Stimulated activated CD4-positive, alpha-beta T cell treated with anti-CD3 and anti-CD28 coated beads, Interleukin-4, amount 100 ng/mL, for 24 hours (primary cell): ENCODE measurements at regions not wholly inside any gene's neighbourhood (a gene's known extent, or its start where the extent isn't known, plus 50 kb on each side); places are given as distances from the start of the nearest gene placed in this dataset.

Experiments
- DNase-seq: peaks from one replicate; pipeline ENCODE4 v3.0.0-alpha.2; 2020

GRCh38 chr2:152861349-152861942, 143.0 kb downstream of the ARL6IP6 start:
- DNase-seq: no peak

DNA sequence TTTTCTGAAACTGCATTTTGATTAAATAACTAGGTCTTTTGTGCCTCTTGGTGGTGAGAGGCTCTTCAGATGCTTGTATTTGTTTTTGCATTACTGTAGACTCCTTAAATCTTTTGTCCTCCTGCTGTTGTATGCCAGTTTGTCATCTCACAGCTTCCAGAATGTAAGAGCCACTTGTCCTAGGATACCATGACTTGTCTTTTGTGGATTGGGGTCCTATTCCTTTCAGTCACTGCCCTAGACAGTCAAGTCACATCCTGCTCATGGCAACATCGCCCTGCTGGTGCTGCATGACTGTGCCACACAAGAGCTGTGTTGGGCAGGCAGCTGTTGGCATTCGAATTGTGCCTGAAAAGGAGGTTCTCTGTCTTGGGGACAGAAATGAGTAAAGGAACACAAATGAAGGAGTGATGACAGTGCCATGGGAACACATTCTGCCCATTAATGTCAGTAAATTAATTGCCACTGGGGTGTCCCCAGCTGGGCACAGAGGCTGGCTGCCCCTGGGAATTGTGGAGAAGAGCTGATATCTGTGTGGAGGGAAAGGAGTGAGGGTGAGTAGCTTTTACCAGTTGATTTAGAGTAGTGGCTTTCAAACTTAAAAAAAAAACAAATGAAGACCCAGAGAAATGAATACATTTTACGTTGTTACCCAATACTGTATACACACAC, 140.3 kb downstream of the ARL6IP6 start:
- DNase-seq: no peak

DNA sequence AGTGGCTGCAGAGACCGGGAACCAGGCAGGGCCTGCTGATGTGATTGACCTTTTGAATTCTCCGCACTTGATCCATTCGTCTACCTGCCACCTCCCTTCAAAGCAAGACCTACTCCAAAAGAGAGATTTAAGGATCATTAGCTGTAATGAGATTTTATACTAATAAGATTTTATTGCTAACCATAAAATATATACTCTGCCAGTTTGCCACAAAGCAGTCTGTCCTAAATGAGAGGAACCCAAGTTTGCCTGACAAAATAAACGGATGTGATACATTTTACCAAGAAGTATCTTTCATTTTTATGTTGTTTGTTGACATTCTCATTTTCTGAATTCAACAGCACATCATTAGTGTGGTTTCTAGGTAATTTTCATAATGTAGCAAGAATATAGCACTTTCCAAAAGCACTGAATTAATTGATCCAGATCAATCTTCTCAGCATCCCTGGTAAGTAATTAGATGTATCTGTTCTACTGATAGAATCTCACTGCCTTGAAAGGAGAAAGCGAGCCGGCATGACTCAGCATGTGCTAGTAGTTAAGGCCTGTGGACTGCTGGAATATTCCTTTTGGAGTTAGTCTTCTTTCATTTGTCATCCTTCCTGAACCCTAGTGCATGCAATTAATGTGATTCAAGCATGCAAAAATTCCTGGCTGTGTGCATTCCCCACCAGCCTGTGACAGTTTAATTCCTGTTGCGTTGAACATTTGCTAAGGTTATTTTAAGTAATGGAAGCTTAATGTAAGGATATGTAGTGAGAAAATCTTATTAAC, 128.5 kb downstream of the ARL6IP6 start:
- no peak for DNase-seq

- DNase-seq: no peak
These were observed 117.3 kb downstream of the ARL6IP6 start for GRCh38 chr2:152835674-152836073.

DNA sequence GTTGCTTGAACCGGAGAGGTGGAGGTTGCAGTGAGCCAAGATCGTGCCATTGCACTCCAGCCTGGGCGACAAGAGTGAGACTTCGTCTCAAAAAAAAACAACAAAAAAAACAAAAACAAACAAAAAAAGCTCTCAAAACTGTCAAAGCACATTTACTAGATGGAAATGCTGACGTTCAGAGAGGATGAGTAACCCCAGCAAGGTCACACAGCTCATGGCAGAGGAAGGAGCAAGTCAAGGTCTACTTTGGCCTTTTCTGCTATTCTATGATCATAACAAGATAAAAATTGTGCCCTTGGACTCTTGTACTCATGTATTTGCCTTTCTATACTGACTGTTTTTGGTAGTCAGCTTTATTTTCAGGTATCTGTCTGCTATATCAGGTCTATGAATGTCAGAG, 109.5 kb downstream of the ARL6IP6 start:
- no peak for DNase-seq

DNA sequence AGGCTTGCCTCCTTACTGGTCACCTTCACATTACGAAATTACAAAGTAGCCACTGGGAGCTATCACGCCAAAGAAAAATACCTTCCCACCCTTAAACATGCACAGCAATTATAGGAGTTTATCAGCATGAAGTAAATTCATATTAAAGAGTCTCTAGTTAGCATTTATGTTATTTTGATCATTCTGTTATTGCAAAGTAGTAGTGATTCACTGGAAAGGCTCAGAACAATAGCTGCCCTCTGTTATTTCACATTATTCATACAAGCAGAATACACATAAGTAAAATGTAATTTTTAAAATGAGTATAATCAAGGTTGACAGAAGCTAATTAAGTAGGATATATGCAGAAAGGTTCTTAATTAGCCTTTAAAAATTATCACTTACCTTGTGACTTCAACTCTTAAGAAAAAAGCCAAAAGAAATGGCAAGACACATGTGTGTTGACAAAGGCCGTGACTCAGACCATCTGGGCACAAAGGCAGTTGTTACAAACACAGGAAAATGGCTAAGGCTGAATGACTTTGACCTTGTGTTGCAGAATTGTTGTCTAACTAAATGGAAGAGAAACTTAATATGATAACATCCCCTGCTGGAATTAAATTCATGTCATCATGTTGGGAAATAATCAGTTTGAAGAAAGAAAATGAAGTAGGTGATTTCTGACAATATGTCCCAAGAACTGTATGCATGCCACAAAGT, 108.3 kb downstream of the ARL6IP6 start:
- DNase-seq: no peak

- no peak for DNase-seq
These were observed 107.4 kb downstream of the ARL6IP6 start for GRCh38 chr2:152825834-152826233.

GRCh38 chr2:152823905-152824304, 105.5 kb downstream of the ARL6IP6 start:
- no peak for DNase-seq

DNA sequence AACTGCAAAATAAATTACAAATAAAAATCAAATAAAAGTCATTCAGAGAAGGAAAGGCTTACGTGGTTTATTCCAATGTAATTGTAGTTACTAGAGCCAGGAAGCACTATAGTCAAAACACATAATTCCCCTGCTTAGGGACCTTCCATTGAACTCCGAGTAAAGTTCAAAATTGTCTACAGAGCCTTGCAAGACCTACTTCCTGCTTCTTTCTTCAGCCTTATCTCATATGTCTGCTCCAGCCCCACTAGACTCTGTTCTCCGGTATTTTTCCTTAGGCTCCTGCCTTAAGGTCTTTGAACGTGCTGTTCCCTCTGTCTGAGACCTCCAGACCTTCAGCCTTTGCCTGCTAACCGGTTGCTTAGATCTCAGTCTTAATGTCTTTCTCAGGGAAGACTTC, 104.3 kb downstream of the ARL6IP6 start:
- DNase-seq: no peak

GRCh38 chr2:152820048-152820447, 101.6 kb downstream of the ARL6IP6 start:
- DNase-seq: no peak

DNA sequence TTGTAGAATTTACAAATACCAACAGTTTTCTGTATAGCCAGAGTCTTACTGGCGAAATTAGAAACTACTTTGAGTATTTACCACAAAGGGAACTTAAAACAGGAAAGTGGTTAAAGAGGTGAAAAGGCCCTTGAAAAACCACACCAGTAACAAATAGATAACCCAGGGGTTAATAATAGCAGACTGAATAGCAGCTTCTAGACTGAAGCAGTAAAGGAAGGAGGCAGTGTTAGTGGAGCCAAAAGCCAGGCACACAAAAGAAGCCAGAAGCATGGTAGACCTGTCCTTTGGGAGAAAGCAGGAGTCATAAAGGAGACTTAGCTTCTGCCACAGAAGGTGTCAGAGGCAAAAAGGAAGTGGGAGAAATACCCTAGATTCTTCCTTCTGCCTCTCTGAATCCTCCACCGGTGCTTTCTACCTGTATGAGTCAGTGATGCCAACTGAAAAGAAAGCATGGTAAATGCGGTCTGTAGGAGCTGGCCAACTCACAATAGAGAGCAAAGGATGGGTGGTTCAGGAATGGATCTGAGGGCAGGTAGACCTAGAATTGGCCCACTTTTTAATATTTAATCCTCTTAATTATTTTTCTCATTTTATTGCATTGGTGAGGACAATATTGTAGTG, 97.3 kb downstream of the ARL6IP6 start:
- DNase-seq: no peak

- DNase-seq: no peak
These were observed 96.1 kb downstream of the ARL6IP6 start for GRCh38 chr2:152814475-152815030.

- DNase-seq: no peak
These were observed 94.9 kb downstream of the ARL6IP6 start for GRCh38 chr2:152813351-152813750.
